NT2/D1 (cell line): ENCODE measurements at regions not wholly inside any gene's neighbourhood (a gene's known extent, or its start where the extent isn't known, plus 50 kb on each side); places are given as distances from the start of the nearest gene placed in this dataset.

Experiments
- SUZ12 ChIP-seq: IDR thresholded peaks from 2 replicates; pipeline ENCODE4 v1.6.1; 2011; ENCODE audit not compliant: insufficient read length, insufficient read depth; ENCODE audit errors: extremely low read depth
- YY1 ChIP-seq: IDR thresholded peaks from 2 replicates; pipeline ENCODE4 v1.6.1; 2011; ENCODE audit not compliant: insufficient read length, insufficient read depth
- ZNF274 ChIP-seq: IDR thresholded peaks from 2 replicates; pipeline ENCODE4 v1.6.1; 2011; ENCODE audit warnings: mild to moderate bottlenecking, low read depth, low read length

DNA sequence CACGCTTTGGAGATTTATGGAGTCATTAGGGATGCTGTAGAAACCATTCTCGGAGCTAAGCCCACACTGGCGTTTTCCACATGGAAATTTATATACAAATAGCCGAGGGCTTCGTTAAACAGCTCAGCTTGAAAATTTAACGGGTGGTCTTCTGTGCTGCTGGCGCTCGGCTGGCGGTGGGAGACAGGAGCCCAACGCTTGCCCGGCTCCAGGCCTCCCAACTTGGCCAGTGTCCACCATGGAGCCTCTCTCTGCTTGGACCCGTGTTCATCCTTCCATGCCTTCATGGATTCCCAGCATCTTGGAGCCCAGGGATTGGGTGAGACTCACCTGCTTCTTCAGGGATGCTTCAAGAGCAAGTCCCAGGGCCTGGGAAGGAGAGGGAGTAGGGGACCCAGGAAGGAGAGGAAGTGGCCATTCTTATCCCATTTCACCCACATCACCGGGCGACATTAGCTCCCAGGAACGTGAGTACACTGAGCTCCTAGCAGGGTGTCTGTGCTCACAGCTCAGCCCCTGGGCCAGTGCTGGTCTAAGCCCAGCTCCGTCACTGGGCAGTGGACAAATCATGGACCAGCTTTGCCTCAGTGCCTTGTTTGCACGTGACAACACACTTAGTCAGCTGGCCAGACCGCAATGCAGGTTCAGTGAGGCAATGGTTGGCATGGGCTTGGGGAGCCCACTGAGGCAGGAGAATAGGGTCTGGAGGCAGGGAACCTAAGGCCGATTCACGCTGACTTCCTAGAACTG is 944.3 kb downstream of the BRD1 start:
- no peak for TF ChIP-seq YY1
- no peak for TF ChIP-seq ZNF274
- TF ChIP-seq SUZ12, result no peak
